Left renal cortex interstitium (tissue), 4 donors: ENCODE measurements at regions not wholly inside any gene's neighbourhood (a gene's known extent, or its start where the extent isn't known, plus 50 kb on each side); places are given as distances from the start of the nearest gene placed in this dataset.
A peak's percentile ranks its signal among the peaks of the same experiment; 100 is the strongest.
"Not testable (repeated sequence)": the region's sequence is repeated elsewhere in the genome, so short reads cannot be mapped to it uniquely, and the experiment has no call there.

Experiments used
- DNase-seq, 4 donors: peaks; one replicate each; pipeline ENCODE4 v3.0.0-alpha.2; 2013; ENCODE audit warnings: low read depth in 4 of 4, low spot score in 2 of 4, missing footprints in 1 of 4

DNA sequence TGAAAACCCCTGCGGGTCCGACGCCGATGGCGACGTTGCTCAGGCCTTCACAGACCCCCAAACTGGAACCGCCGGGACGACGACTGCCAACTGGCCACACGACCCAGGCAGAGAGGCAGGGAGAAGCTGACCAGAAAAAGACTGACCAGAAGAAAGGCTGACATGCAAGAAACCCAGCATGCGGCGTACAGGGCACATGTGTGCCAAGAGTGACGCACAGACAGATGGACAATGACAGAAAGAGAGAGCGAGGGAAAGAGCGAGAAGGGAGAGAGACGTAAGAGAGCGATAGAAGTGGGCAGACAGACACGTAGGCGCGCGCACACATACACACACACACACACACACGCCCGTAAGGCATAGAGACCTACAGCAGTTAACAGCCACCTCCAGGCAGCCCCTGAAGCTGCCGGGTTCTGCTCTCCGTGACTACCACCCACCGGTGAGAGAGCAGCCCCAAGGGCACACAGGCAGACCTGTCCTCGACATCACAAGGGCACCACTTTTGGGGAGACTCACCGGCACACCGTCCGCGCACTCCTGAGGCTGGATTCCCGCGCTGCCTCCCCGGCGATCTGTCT lies 67.2 kb upstream of the ZNF527 start:
- DNase-seq = no peak

DNA sequence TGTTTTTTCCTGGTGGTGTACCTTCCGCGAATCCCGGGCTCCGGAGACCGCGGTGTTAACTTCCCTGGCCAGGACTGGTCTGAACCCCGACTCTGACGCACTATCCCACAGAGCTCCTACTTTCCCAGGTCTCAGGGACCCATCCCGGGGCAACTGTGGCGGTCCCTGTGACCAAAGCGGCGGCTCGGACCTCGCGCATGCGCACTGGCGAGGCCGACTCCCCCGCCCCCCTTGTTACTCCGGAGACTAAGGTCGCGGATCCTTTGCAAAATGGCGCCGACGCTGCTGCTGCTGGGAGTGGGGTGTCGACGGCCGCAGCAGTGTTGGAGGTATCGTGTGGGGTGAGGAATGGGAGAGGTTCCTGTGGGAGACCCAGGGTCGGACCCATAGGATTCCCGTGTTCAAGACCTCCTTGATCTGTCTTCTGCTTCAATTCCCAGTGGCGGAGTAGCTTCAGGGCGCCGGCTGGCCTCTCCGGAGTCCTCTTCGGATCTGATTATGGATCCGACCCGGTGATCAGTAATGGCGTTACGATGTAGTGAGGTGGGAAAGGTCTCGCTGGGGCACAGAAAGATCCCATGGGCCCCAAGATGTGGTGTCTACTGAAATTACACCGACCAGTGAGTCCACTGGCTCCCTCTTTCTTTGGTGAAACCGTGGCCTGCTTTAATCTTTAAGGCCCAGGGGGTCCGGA lies 66.6 kb upstream of the ZNF527 start:
- no peak for DNase-seq

DNA sequence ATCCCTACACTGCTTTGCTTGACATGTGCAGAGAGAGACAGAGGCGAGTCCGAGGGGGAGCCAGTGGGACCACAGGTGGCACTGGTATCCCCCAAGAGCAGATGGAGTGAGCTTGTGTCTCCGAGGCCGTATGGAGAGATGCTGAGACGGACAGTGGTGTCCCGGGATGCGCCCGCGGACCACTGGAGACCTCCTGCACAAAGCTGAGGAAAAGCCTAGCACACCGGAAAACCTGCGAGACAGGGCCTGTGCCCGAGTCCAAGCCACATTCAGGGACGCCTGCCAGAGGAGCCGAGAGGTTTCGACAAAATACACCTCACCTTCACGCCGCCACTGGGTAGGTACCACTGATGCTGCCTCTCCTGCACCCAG lies 66.0 kb upstream of the ZNF527 start:
- no peak for DNase-seq

DNA sequence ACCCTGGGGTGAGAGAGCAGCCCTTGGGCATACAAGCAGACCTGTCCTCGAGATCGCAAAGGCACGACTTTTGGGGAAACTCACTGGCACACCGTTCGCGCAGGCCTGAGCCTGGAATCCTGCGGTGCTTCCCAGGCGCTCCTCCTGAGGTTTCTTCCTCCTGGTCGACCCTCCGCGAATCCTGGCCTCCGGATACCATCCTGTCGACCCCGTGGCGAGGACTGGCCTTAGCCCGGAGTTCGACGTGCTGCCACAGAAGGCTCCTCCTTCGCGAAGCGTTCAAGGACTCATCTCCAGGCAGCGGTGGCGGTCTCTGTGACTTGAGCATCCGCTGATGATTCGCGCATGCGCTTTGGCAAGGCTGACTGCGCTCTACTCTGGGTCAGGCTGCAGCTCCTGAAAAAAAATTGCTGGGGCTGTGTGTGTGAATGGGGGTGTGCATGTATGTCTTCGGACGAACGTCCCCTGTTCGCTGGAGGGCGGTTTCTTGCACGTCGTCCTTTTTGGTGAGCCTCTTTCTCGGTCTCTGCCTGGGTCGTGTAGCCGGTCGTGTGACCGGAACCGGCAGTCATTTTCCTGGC lies 64.4 kb upstream of the ZNF527 start:
- DNase-seq = no peak

DNA sequence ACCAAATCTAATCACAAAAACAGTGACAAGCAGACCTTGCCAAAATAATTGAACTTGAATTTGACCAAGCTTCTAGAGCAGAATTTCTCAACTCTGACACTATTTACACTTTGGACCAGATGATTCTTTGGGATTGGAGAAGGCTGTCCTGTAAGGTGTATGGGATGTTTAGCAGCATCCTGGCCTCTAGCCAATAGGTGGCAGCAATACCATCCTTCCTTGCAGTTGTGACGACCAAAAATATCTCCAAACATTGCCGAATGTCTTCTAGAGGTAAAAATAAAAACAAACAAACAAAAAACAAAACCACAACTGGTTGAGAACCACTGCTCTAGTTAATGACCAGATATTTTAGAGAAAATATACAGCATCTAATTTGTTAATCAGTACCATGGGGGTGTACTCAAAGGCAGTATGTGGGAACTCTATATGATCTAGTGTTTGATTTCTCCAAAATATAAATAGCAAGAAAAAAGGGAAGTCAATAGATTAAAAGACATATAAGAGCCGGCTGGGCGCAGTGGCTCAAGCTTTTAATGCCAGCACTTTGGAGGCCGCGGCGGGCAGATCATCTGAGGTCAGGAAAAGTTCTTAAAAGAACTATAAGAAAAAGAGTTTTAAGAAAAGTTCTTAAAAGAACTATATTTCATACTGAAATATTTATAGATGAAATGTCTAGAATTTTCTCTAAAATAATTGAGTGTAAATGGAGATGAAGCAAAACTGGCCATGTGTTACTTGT lies 60.9 kb upstream of the ZNF527 start:
- DNase-seq = no peak

DNA sequence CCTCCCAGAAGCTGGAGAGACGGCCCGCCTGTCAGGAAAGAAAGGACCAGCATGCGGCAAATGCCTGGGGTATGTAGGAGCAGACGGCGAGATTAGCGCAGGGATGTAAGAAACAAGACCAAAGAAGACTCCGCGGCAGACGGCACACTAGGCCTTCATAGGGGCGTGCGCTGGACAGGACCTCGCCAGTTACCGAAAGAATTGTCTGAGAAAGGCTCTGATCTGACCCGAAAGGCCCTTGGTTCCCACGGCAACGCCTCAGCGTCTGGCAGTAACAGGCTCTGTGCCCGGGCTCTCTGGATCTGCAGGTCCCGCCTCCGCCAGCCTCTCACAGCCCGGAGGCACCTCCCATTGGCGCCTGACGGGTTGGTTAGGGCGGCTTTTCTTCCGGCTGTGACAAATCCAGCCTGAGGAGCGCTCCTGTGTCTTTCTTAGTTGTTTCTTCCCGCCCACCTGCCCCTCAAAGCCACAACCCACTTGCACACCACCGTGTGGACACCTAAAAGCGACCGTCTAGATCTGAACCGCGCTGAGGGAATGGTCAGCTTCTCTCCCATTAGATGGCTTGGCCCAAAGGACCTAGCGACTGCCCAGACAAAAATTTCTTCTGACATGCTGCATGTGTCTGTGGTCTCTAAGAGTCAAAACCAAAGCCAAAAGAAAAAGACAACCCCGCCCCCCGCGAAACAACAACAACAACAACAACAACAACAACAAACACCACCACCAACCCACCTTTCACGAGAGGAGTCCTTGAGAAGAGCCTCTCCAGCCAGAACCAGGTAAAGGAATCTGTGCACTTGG lies 58.2 kb upstream of the ZNF527 start:
- not testable (repeated sequence) for DNase-seq

DNA sequence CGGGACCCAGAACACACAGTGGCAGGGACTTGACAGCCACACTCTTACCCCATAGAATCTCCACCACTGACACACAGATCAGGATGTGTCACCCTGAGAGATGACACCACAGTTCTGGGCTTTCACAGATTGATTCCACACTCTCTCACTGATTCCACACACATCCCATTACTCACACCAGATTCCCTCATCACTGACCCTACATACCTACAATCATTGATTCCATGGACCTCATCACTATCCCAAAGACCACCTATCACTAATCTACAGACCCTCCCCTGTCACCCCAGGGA lies 57.6 kb upstream of the ZNF527 start:
- DNase-seq = no peak

DNA sequence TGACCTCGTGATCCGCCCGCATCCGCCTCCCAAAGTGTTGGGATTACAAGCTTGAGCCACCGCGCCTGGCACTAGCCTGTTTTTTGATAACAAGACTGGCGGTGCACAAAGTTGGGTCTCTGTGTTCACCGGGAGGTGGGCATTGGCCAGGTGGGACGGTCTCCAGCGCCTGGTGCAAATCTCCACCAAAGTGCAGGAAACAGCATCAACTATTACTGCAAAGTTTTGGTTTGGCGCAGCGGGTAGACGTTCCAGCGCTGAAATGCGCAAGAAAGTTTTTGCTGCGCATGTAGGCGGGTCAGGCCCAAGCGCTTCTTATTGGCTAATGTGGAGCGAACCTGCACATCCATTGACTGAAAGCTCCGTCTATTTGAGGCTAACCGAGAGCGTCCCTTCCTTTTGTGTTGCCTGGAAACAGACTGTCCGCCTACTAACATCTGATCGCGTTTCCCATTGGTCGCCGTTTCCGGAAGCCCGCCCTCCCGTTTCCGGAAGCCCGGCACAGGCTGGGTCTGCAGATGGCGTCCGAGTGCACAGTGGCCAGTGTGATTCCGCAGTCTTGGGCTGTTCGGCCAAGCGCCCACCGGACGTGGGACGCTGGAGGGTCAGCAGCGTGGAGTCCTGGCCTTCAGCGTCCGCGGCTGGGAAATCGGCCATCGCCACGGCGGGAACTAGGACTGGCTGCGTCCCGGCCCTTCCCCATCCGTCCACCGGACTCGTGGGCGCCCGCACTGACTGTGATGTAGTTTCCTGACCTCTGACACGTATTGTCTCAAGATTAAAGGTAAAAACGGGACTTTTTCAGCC lies 53.3 kb upstream of the ZNF527 start:
- DNase-seq = peak; percentile 90 to 98 (median 94)

DNA sequence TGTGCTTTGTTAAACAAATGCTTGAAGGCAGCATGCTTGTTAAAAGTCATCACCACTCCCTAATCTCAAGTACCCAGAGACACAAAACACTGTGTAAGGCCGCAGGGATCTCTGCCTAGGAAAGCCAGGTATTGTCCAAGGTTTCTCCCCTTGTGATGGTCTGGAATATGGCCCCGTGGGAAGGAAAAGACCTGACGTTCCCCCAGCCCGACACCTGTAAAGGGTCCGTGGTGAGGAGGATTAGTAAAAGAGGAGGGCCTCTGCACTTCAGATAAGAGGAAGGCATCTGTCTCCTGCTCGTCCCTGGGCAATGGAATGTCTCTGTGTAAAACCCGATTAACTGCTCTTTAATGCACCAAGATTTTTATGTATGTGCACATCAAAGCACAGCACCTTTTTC lies 49.9 kb upstream of the ZNF527 start:
- not testable (repeated sequence) for DNase-seq
